CD14-positive monocyte (primary cell): ENCODE measurements at regions not wholly inside any gene's neighbourhood (a gene's known extent, or its start where the extent isn't known, plus 50 kb on each side); places are given as distances from the start of the nearest gene placed in this dataset.
A peak's percentile ranks its signal among the peaks of the same experiment; 100 is the strongest.

ENCODE experiments used
- DNase-seq, 3 donors: peaks; one replicate each; pipeline ENCODE4 v3.0.0-alpha.2; 2011 to 2022
- H2AFZ ChIP-seq: 2 replicates; pipeline ENCODE4 v1.6.0; 2012; ENCODE audit warnings: mild to moderate bottlenecking, low read depth, low read length, inconsistent platforms; ENCODE audit not compliant: insufficient read depth, poor library complexity, severe bottlenecking
- H3K27ac ChIP-seq, 2 donors: 1 replicate in 1 of 2; 2 replicates in 1 of 2; pipeline ENCODE4 v1.5.1; 2012 to 2013; ENCODE audit warnings: low read length in 2 of 2, control low read depth in 1 of 2, inconsistent platforms in 1 of 2, low read depth in 1 of 2, mild to moderate bottlenecking in 1 of 2
- H3K27me3 ChIP-seq, 2 donors: one replicate each; pipeline versions ENCODE4 v1.6.0 to v1.6.1; 2011 to 2013; ENCODE audit warnings: low read length in 2 of 2; ENCODE audit not compliant: control insufficient read depth in 2 of 2, insufficient read depth in 2 of 2
- H3K36me3 ChIP-seq, 2 donors: replicated peaks in 1 of 2; 1 replicate in 1 of 2; 2 replicates in 1 of 2; pipeline versions ENCODE4 v1.5.1 to v1.6.1; 2012 to 2013; ENCODE audit warnings: low read length in 2 of 2, control low read depth in 1 of 2, inconsistent platforms in 1 of 2, mild to moderate bottlenecking in 1 of 2; ENCODE audit not compliant: insufficient read depth in 2 of 2, control insufficient read depth in 1 of 2
- H3K4me1 ChIP-seq, 2 donors: 1 replicate in 1 of 2; 2 replicates in 1 of 2; pipeline versions ENCODE4 v1.5.1 to v1.6.1; 2012 to 2013; ENCODE audit warnings: low read length in 2 of 2, control low read depth in 1 of 2, inconsistent platforms in 1 of 2, mild to moderate bottlenecking in 1 of 2, moderate library complexity in 1 of 2; ENCODE audit not compliant: insufficient read depth in 2 of 2, control insufficient read depth in 1 of 2
- H3K4me2 ChIP-seq: replicated peaks from 2 replicates; pipeline ENCODE3; 2012; ENCODE audit warnings: low read length, moderate library complexity, mild to moderate bottlenecking; ENCODE audit not compliant: poor library complexity, severe bottlenecking; ENCODE audit errors: extremely low read depth
- H3K4me3 ChIP-seq, 3 experiments: fragments of 200-600 bp in 1 of 3; sonication (generic) in 1 of 3; replicated peaks in 1 of 3; 1 replicate in 2 of 3; 2 replicates in 1 of 3; pipeline ENCODE4 v1.5.1; 2011 to 2013; ENCODE audit warnings: low read length in 3 of 3, mild to moderate bottlenecking in 3 of 3, control low read depth in 2 of 3, low read depth in 2 of 3, inconsistent platforms in 1 of 3, moderate library complexity in 1 of 3
- H3K79me2 ChIP-seq: 2 replicates; pipeline ENCODE4 v1.6.0; 2012; ENCODE audit warnings: mild to moderate bottlenecking, control low read depth, inconsistent platforms, low read length, moderate library complexity; ENCODE audit not compliant: insufficient read depth
- H3K9ac ChIP-seq: 2 replicates; pipeline ENCODE4 v1.6.0; 2017; ENCODE audit warnings: low read length, mild to moderate bottlenecking; ENCODE audit not compliant: insufficient read depth, poor library complexity, severe bottlenecking
- H3K9me3 ChIP-seq, 2 donors: replicated peaks in 1 of 2; 1 replicate in 1 of 2; 2 replicates in 1 of 2; pipeline versions ENCODE4 v1.5.1 to v1.6.1; 2012 to 2013; ENCODE audit warnings: low read length in 2 of 2, control low read depth in 1 of 2; ENCODE audit not compliant: control insufficient read depth in 1 of 2, insufficient read depth in 1 of 2
- H4K20me1 ChIP-seq: 2 replicates; pipeline ENCODE4 v1.6.0; 2012; ENCODE audit warnings: mild to moderate bottlenecking, low read length, control low read depth, moderate library complexity; ENCODE audit not compliant: insufficient read depth
- H3K27ac Mint-ChIP-seq, 7 donors: one replicate each; pipeline ENCODE4 v1.8.0; 2020; ENCODE audit warnings: mild to moderate bottlenecking in 7 of 7, mixed read lengths in 7 of 7, moderate library complexity in 6 of 7, inconsistent platforms in 2 of 7
- H3K27me3 Mint-ChIP-seq, 3 donors: one replicate each; pipeline ENCODE4 v1.8.0; 2021 to 2022; ENCODE audit warnings: low read depth in 3 of 3, mild to moderate bottlenecking in 3 of 3, mixed read lengths in 3 of 3, moderate library complexity in 3 of 3, inconsistent platforms in 1 of 3
- H3K36me3 Mint-ChIP-seq, 2 donors: one replicate each; pipeline ENCODE4 v1.8.0; 2020; ENCODE audit warnings: mixed read lengths in 2 of 2, inconsistent platforms in 1 of 2, mild to moderate bottlenecking in 1 of 2
- H3K4me1 Mint-ChIP-seq: one replicate; pipeline ENCODE4 v1.8.0; 2020; ENCODE audit warnings: mild to moderate bottlenecking, mixed read lengths
- H3K4me3 Mint-ChIP-seq, 2 donors: one replicate each; pipeline ENCODE4 v1.8.0; 2020; ENCODE audit warnings: mild to moderate bottlenecking in 2 of 2, mixed read lengths in 2 of 2, moderate library complexity in 1 of 2
- H3K9me3 Mint-ChIP-seq, 7 donors: one replicate each; pipeline ENCODE4 v1.8.0; 2020 to 2022; ENCODE audit warnings: mixed read lengths in 7 of 7, mild to moderate bottlenecking in 6 of 7, moderate library complexity in 6 of 7, inconsistent platforms in 2 of 7
- CTCF ChIP-seq: fragments of 200-600 bp; IDR thresholded peaks from one replicate; pipeline ENCODE4 v1.8.0; 2022; ENCODE audit warnings: antibody characterized with exemption, mild to moderate bottlenecking
- WGBS: methylation state at CpG from one replicate; pipeline ENCODE4 v1.1.5; 2013; ENCODE audit warnings: missing lambda C conversion rate; ENCODE audit not compliant: insufficient coverage; 5-methylcytosine and 5-hydroxymethylcytosine counted together
- intact Hi-C, 2 donors: fragments of 100-400 bp; cut with micrococcal nuclease; formaldehyde crosslinking; loops; one replicate each; pipeline versions ENCODE4 v1.15.0 to v1.15.1; 2023

DNA sequence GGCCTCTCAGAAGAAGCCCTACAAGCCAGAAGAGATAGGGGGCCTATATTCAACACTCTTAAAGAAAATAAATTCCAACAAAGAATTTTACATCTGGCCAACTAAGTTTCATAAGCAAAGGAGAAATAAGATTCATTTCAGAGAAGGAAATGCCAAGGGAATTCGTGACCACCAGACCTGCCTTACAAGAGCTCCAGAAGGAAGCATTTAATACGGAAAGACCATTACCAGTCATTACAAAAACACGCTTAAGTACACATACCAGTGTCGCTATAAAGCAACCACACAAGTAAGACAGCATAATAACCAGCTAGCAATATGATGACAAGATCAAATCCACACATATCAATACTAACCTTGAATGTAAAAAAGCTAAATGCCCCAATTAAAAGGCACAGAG lies 704.9 kb upstream of the CHRM3 start:
- Histone ChIP-seq H4K20me1 (no peaks in the 10 kb centered on the region), H3K4me3 (no peak overlapping the region), H3K36me3 (no peaks in the 10 kb centered on the region), H3K4me2 (no peak overlapping the region), H3K27me3 (no peaks in the 10 kb centered on the region), H3K4me1 (no peaks in the 10 kb centered on the region), H3K9me3 (peaks cover 0 to 9% of the 10 kb centered on the region in 2 donors), H2AFZ (no peak overlapping the region), H3K9ac (no peak overlapping the region), H3K27ac (no peak overlapping the region), H3K79me2 (no peaks in the 10 kb centered on the region)
- DNase-seq, result no peak
- Mint-ChIP-seq H3K4me1 (peaks cover 8% of the 10 kb centered on the region), H3K9me3 (peaks cover 11 to 31% (median 20%) of the 10 kb centered on the region in 7 donors), H3K4me3 (no peak overlapping the region), H3K36me3 (no peaks in the 10 kb centered on the region), H3K27me3 (peaks cover 0 to 2% (median 0%) of the 10 kb centered on the region in 3 donors), H3K27ac (no peak overlapping the region)
- intact Hi-C loops, result no loop called here
- TF ChIP-seq CTCF, result no peak
- WGBS, result 100% methylated on average over 3 of the region's 4 CpGs

GRCh38 chr1:238681021-238681420 lies 705.3 kb upstream of the CHRM3 start:
- no CpG with 5 or more reads among the region's 5 CpGs for whole genome bisulfite sequencing
- Histone ChIP-seq H3K9ac (no peak overlapping the region), H3K27me3 (no peaks in the 10 kb centered on the region), H3K9me3 (peaks cover 0 to 9% of the 10 kb centered on the region in 2 donors), H4K20me1 (no peaks in the 10 kb centered on the region), H3K36me3 (no peaks in the 10 kb centered on the region), H3K79me2 (no peaks in the 10 kb centered on the region), H3K4me1 (no peaks in the 10 kb centered on the region), H3K27ac (no peak overlapping the region), H3K4me3 (no peak overlapping the region), H3K4me2 (no peak overlapping the region), H2AFZ (no peak overlapping the region)
- no peak for TF ChIP-seq CTCF
- H3K27ac Mint-ChIP-seq, result no peak overlapping the region
- intact Hi-C loops, result no loop called here
- H3K27me3 Mint-ChIP-seq, result peaks cover 0 to 2% (median 0%) of the 10 kb centered on the region in 3 donors
- H3K36me3 Mint-ChIP-seq, result no peaks in the 10 kb centered on the region
- H3K4me1 Mint-ChIP-seq, result peaks cover 8% of the 10 kb centered on the region
- H3K4me3 Mint-ChIP-seq, result peak overlapping the region in 1 of 2 donors; percentile 57
- peak in 1 of 3 donors; percentile 3 for DNase-seq
- peaks cover 11 to 35% (median 20%) of the 10 kb centered on the region in 7 donors for H3K9me3 Mint-ChIP-seq
